HCT116 (cell line): ENCODE measurements at regions not wholly inside any gene's neighbourhood (a gene's known extent, or its start where the extent isn't known, plus 50 kb on each side); places are given as distances from the start of the nearest gene placed in this dataset.

Experiments
- ATAC-seq: fragments of 200-7000 bp; cut with Tn5 transposase; 2 replicates; pipeline ENCODE4 v1.9.1; 2020; ENCODE audit warnings: mild to moderate bottlenecking, moderate library complexity
- BruUV-seq: library from RNA; stranded (reverse); fragments of 400-500 nt; replicated peaks from 2 replicates; lab custom pipeline; 2021; lab: Mats Ljungman, UMichigan
- CTCF ChIA-PET: fragments of 300-600 bp; sonication (Branson Sonifier 250); formaldehyde crosslinking; loops from one replicate; lab custom pipeline; 2021; ENCODE audit warnings: antibody characterized with exemption; lab: Charles Lee
- POLR2A ChIA-PET: fragments of 300-600, 350-600 bp; sonication (Branson Sonifier 250); formaldehyde crosslinking; loops from one replicate; lab custom pipeline; 2021; ENCODE audit warnings: antibody characterized with exemption; lab: Charles Lee
- RAD21 ChIA-PET, 2 experiments: fragments of 300-600 bp; sonication (Branson Sonifier 250); formaldehyde crosslinking; loops; one replicate each; lab custom pipeline; 2023; ENCODE audit warnings: low total read pairs in 2 of 2; ENCODE audit not compliant: uncharacterized antibody in 2 of 2, unreplicated experiment in 2 of 2, low non-redundant PET in 1 of 2; lab: Charles Lee
- DNase-seq: peaks from one replicate; pipeline ENCODE4 v3.0.0-alpha.2; 2010; ENCODE audit warnings: low read depth, low spot score
- H2AFZ ChIP-seq: fragments of 200-600 bp; shearing (Covaris generic), sonication (generic); 2 replicates; pipeline ENCODE4 v1.6.1; 2017; ENCODE audit warnings: low read depth, mixed run types, mixed read lengths, antibody characterized with exemption, low read length; ENCODE audit not compliant: poor library complexity, severe bottlenecking
- H3K27ac ChIP-seq: 2 replicates; pipeline ENCODE4 v1.5.1; 2012; ENCODE audit warnings: low read depth, low read length
- H3K27me3 ChIP-seq: fragments of 200-600 bp; sonication (generic); 2 replicates; pipeline ENCODE4 v1.6.1; 2016; ENCODE audit warnings: mixed run types, low read length, mixed read lengths; ENCODE audit not compliant: insufficient read depth
- H3K36me3 ChIP-seq, 2 experiments: fragments of 200-500 bp in 1 of 2; fragments of 200-600 bp in 1 of 2; sonication (Bioruptor generic) in 1 of 2; sonication (generic) in 1 of 2; 2 replicates each; pipeline versions ENCODE4 v1.5.1 to v1.6.1; 2014 to 2016; ENCODE audit warnings: low read length in 2 of 2, inconsistent platforms in 1 of 2, mixed read lengths in 1 of 2, mixed run types in 1 of 2; ENCODE audit not compliant: insufficient read depth in 2 of 2, control insufficient read depth in 1 of 2
- H3K4me1 ChIP-seq, 2 experiments: fragments of 200-600 bp in 1 of 2; sonication (generic) in 1 of 2; 2 replicates each; pipeline versions ENCODE4 v1.5.1 to v1.6.1; 2012 to 2017; ENCODE audit warnings: low read length in 2 of 2, inconsistent platforms in 1 of 2, mild to moderate bottlenecking in 1 of 2, mixed read lengths in 1 of 2, mixed run types in 1 of 2, moderate library complexity in 1 of 2; ENCODE audit not compliant: insufficient read depth in 2 of 2, control insufficient read depth in 1 of 2
- H3K4me2 ChIP-seq: fragments of 200-600 bp; sonication (generic); 2 replicates; pipeline ENCODE4 v1.6.1; 2017; ENCODE audit warnings: mixed run types, low read length, mixed read lengths
- H3K4me3 ChIP-seq, 2 experiments: fragments of 200-600 bp in 1 of 2; sonication (generic) in 1 of 2; replicated peaks in 1 of 2; 2 replicates each; pipeline ENCODE4 v1.5.1; 2011 to 2016; ENCODE audit warnings: low read length in 2 of 2, control low read depth in 1 of 2, low read depth in 1 of 2, mild to moderate bottlenecking in 1 of 2, mixed read lengths in 1 of 2, mixed run types in 1 of 2
- H3K79me2 ChIP-seq: fragments of 200-600 bp; sonication (generic); 2 replicates; pipeline ENCODE4 v1.6.1; 2017; ENCODE audit warnings: mild to moderate bottlenecking, mixed run types, low read length, moderate library complexity, mixed read lengths; ENCODE audit not compliant: insufficient read depth
- H3K9ac ChIP-seq: fragments of 200-600 bp; sonication (generic); 2 replicates; pipeline ENCODE4 v1.6.1; 2016; ENCODE audit warnings: low read length, mixed read lengths
- H3K9me2 ChIP-seq: fragments of 200-600 bp; sonication (generic), shearing (Covaris generic); 2 replicates; pipeline ENCODE4 v1.6.1; 2017; ENCODE audit warnings: mixed run types, mild to moderate bottlenecking, moderate library complexity; ENCODE audit not compliant: insufficient read depth
- H3K9me3 ChIP-seq, 2 experiments: fragments of 200-500 bp in 1 of 2; fragments of 200-600 bp in 1 of 2; sonication (Bioruptor generic) in 1 of 2; sonication (generic) in 1 of 2; 2 replicates each; pipeline ENCODE4 v1.6.1; 2014 to 2017; ENCODE audit warnings: low read length in 2 of 2, mixed read lengths in 2 of 2, inconsistent platforms in 1 of 2, low read depth in 1 of 2, mild to moderate bottlenecking in 1 of 2, mixed run types in 1 of 2, moderate library complexity in 1 of 2; ENCODE audit not compliant: control insufficient read depth in 1 of 2, insufficient read depth in 1 of 2
- H4K20me1 ChIP-seq: fragments of 200-600 bp; sonication (generic), shearing (Covaris generic); 2 replicates; pipeline ENCODE4 v1.6.1; 2017; ENCODE audit warnings: mixed run types, mild to moderate bottlenecking, moderate library complexity; ENCODE audit not compliant: insufficient read depth
- CBX3 ChIP-seq: IDR thresholded peaks from 2 replicates; pipeline ENCODE4 v1.6.1; 2012; ENCODE audit warnings: low read depth
- CEBPB ChIP-seq: IDR thresholded peaks from 2 replicates; pipeline ENCODE4 v1.6.1; 2012; ENCODE audit warnings: low read depth
- CTCF ChIP-seq, 3 experiments: fragments of 200-600 bp in 1 of 3; sonication (generic) in 1 of 3; IDR thresholded peaks in 2 of 3; conservative IDR thresholded peaks in 1 of 3; 2 replicates each; pipeline ENCODE4 v1.5.1; 2012 to 2017; ENCODE audit warnings: low read depth in 2 of 3, low read length in 2 of 3, antibody characterized with exemption in 1 of 3, borderline replicate concordance in 1 of 3, control low read depth in 1 of 3, mild to moderate bottlenecking in 1 of 3, mixed read lengths in 1 of 3, mixed run types in 1 of 3, moderate library complexity in 1 of 3; ENCODE audit not compliant: insufficient read depth in 1 of 3
- SIN3A ChIP-seq: IDR thresholded peaks from 2 replicates; pipeline ENCODE4 v1.6.1; 2012; ENCODE audit warnings: low read depth
- TCF7L2 ChIP-seq: IDR thresholded peaks from 2 replicates; pipeline ENCODE4 v1.7.0; 2011; ENCODE audit warnings: borderline replicate concordance, inconsistent platforms; ENCODE audit not compliant: insufficient read depth, insufficient read length; ENCODE audit errors: extremely low read depth
- ZFX ChIP-seq: fragments of 450-650 bp; IDR thresholded peaks from 2 replicates; pipeline ENCODE4 v1.6.1; 2017
- intact Hi-C: fragments of 100-400 bp; cut with micrococcal nuclease; formaldehyde crosslinking; loops from 2 replicates; pipeline ENCODE4 v1.10.0; 2022
- TF ChIP-seq, protein P1 (sequence below): IDR thresholded peaks from 2 replicates; pipeline ENCODE4 v1.6.1; 2012
- TF ChIP-seq, protein P2 (sequence below): IDR thresholded peaks from 2 replicates; pipeline ENCODE4 v1.6.1; 2012

DNA sequence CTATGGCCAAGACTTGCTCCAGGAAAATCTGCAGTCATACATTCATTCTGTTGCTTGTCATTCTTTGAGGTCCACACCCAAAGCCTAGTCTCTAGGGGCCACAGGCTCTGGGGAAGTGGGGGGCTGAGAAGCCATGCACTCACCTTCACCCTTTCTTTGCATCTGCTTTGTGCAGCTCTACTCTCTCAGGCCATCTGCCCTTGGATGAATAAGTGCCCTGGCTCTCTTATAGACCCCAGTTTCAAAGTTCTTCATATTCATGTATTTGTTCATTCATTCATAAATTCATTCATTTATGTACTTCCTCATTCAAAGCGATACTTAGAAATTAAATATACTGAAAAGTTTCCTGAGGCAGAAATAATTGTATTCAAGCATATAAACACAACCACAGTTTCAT is 130.3 kb upstream of the FAM98A start:
- DNase-seq = no peak
- Histone ChIP-seq H3K9ac (no peak overlapping the region), H3K79me2 (no peaks in the 10 kb centered on the region), H3K9me2 (no peaks in the 10 kb centered on the region), H3K27ac (no peak overlapping the region), H3K4me1 (no peaks in the 10 kb centered on the region), H3K4me3 (no peak overlapping the region), H3K9me3 (no peaks in the 10 kb centered on the region), H3K36me3 (no peaks in the 10 kb centered on the region), H4K20me1 (no peaks in the 10 kb centered on the region), H3K4me2 (no peak overlapping the region), H2AFZ (no peak overlapping the region), H3K27me3 (no peaks in the 10 kb centered on the region)
- intact Hi-C loops = no loop called here
- CTCF ChIA-PET = no interaction called here
- POLR2A ChIA-PET = no interaction called here
- TF ChIP-seq, protein P1, sequence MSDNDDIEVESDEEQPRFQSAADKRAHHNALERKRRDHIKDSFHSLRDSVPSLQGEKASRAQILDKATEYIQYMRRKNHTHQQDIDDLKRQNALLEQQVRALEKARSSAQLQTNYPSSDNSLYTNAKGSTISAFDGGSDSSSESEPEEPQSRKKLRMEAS = no peak
- no peak for TF ChIP-seq ZFX
- no peak for TF ChIP-seq SIN3A
- no peak for TF ChIP-seq TCF7L2
- no peak for ATAC-seq
- RAD21 ChIA-PET = no interaction called here
- BruUV-seq = no TSS peak

- intact Hi-C loops = no loop called here
- H3K27ac ChIP-seq = no peak overlapping the region
- no peak overlapping the region for H3K4me3 ChIP-seq
- DNase-seq = no peak
- no peaks in the 10 kb centered on the region for H3K4me1 ChIP-seq
- BruUV-seq = no TSS peak
- no peak overlapping the region for H2AFZ ChIP-seq
- CTCF ChIA-PET = no interaction called here
- POLR2A ChIA-PET = no interaction called here
- TF ChIP-seq ZFX (no peak), CBX3 (no peak), CTCF (IDR thresholded peaks at IDR 0.05 in 2 of 3, conservative IDR thresholded peaks at IDR 0.05 in 1 of 3; ENCODE audit: borderline replicate concordance in 1 of 3, insufficient read depth in 1 of 3, low read depth in 2 of 3, low read length in 2 of 3) (no peak), CEBPB (no peak)
- TF ChIP-seq, protein P2, sequence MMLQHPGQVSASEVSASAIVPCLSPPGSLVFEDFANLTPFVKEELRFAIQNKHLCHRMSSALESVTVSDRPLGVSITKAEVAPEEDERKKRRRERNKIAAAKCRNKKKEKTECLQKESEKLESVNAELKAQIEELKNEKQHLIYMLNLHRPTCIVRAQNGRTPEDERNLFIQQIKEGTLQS = no peak
- TF ChIP-seq, all 23 proteins: peak for 0
- ATAC-seq = no peak
- Histone ChIP-seq H3K9me2 (no peaks in the 10 kb centered on the region), H4K20me1 (no peaks in the 10 kb centered on the region), H3K27me3 (no peaks in the 10 kb centered on the region), H3K9ac (no peak overlapping the region), H3K9me3 (no peaks in the 10 kb centered on the region), H3K4me2 (no peak overlapping the region), H3K79me2 (no peaks in the 10 kb centered on the region), H3K36me3 (no peaks in the 10 kb centered on the region)
- RAD21 ChIA-PET = no interaction called here
These were observed 129.0 kb upstream of the FAM98A start for GRCh38 chr2:33728106-33728505.
